HG03025 (cell line): ENCODE measurements at regions not wholly inside any gene's neighbourhood (a gene's known extent, or its start where the extent isn't known, plus 50 kb on each side); places are given as distances from the start of the nearest gene placed in this dataset.

ENCODE experiments used
- ATAC-seq: cut with Tn5 transposase; IDR thresholded peaks from one replicate; pipeline ENCODE4 v1.9.1; 2021; ENCODE audit warnings: mild to moderate bottlenecking, moderate library complexity; ENCODE audit not compliant: unreplicated experiment, low FRiP score

- ATAC-seq, result no peak
Measured at GRCh38 chr16:86895606-86896005, 317.3 kb downstream of the FOXL1 start.

- ATAC-seq, result no peak
Measured at GRCh38 chr16:86896976-86897375, 318.6 kb downstream of the FOXL1 start.

GRCh38 chr16:86897486-86897885 is 319.1 kb downstream of the FOXL1 start:
- no peak for ATAC-seq

DNA sequence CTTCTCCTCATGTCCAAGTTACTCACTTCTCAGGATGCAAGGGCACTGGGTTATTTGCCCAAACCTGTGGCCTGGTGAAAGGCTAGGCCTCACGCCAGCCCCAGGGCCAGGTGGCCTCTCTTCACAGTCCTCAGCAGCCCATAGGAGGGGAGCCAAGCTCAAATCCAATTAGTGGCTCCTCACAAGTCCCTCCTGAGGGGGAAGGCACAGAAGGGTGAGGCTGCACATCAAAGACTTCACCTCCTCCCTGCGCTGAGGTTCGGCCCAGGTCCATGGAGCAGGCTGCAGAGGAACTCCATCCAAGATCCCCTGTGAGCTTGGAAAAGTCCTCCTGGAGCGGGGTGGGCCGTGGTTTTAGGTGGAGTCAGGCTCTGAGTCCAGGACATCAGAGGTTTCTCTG is 320.0 kb downstream of the FOXL1 start:
- ATAC-seq, result no peak

GRCh38 chr16:86899151-86899550 is 320.8 kb downstream of the FOXL1 start:
- no peak for ATAC-seq

DNA sequence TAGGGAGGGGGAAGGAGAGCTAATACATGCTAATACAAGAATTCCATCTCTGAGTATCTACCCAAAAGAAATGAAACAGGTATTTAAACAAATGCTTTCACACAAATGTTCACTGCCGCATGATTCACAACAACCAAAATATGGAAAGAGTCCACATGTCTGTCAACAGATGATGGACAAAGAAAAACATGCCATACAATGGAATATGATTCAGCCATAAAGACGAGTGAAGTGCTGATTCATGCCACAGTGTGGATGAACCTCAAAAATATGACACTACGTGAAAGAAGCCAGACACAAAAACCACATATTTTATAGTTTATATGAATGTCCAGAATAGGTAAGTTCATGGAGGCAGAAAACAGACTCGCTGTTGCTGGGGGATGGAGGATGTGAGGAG is 321.4 kb downstream of the FOXL1 start:
- ATAC-seq, result no peak

- ATAC-seq, result no peak
Measured at GRCh38 chr16:86901483-86901882, 323.1 kb downstream of the FOXL1 start.

DNA sequence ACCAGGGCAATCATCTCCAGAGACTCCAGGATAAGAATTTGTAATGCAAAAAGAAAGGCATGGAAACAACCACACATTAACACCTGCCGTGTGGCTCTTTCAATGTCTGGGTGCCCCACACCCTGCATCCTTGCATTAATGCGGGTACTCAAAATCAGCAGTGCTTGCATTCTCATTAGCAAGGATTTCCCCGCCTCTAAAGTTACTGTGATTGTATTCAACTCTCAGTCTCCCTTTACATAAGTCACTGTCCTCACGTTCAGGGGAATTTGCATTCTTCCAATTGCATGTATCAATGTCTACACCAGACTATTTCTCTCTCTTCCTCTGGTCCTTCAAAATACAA is 324.3 kb downstream of the FOXL1 start:
- no peak for ATAC-seq

GRCh38 chr16:86903068-86903467 is 324.7 kb downstream of the FOXL1 start:
- ATAC-seq, result no peak

- ATAC-seq, result no peak
Measured at GRCh38 chr16:86905302-86905701, 327.0 kb downstream of the FOXL1 start.

GRCh38 chr16:86906623-86907022 is 328.3 kb downstream of the FOXL1 start:
- no peak for ATAC-seq

DNA sequence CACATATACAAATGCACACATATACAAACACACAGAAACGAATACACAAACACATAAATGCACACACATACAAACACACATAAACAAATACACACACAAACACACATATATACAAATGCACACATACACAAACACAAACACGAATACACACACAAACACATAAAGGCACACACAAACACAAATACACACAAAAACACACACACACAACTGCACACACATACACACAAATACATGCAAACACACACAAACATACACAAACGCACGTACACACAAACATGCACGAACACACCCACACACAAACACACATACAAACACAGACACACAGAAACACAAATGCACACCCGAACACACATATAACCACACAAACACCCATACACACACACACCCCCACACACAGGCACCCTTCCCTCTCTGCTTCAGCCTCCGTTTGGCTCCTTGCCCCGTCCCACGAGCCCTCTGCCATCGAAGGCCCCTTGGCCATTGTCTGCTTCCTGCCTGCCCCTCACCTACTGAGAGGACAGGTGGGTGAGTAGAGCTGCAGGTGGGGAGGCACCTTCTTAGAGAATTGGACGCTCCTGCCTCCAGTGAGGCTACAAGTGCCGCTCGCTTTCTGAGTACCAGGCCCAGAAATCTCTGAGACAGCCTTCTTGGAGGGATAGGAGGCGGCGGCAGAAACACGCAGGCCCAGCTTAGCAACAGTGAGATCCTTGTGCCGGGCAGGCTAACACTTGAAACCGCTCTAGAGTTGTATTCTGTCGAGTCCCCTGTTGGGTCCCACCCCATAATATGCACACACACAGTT is 331.2 kb downstream of the FOXL1 start:
- ATAC-seq, result no peak

DNA sequence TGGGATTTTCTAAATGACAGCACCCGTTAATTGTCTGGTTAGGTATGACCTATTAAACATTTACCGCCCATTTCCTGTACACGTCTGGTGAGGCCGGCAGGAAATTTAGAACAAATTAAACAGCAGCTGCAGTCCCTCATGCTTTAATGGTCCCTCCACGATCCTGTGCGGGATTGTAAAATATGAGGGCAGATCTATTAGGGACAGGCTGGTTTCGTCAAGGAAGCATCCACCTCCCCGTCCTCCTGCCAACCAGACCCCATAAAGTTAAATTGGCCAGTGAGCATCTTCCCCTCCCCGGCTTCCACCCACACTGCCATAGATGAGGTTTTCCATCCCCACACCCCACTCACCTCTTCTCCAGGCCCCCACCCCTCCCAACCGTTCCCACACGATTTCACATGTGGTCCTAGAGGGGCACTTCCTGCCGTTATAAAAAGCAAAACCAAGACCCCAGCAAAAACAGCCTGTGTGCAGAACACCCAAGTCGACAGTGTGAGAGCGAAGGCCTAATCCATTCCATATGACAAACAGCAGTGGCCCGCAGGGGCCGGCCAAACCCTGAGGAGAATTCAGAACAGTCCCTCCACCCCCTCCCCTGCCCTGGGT is 331.9 kb downstream of the FOXL1 start:
- ATAC-seq, result no peak

DNA sequence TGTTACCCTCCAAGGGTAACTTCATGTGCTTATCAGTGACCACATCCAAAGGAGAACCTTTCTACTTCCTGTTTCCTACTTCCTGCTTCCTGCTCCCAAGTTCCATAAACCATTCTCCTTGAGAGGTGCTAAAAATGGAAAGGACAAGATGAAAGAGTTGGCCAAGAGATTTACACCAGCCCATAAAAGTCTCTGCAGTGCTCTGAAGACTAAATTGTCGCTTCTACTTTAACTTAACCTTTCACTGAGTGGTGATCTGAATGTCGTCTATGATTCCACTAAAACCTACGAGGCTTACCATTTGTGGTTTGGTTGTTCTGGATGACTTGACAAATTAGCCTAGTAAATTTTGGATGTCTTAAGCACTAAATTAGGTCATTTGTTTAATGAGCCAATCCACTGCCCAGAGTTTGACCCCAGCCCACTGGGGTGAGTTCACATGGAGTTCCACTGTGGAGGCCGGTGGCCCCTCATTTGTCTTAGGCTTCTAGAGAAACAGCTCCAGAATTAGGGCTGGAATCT is 333.1 kb downstream of the FOXL1 start:
- no peak for ATAC-seq

DNA sequence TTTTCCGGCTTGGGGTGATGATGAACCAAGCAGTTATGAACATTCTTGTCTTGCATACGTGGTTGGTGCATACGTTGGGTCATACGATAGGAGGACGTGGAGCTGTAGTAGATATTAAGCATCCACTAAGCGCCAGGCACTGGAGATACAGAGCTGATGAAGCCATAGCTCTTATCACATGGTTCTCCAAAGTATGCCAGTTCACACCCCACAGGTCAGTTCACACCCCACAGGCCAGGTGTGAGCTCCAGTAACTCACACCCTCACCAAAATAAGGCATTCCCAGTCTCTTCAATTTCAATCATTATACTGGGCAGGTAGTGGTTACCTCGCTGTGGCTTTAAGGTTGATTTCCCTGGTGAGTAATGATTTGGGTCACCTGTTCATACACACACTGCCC is 335.5 kb downstream of the FOXL1 start:
- no peak for ATAC-seq

DNA sequence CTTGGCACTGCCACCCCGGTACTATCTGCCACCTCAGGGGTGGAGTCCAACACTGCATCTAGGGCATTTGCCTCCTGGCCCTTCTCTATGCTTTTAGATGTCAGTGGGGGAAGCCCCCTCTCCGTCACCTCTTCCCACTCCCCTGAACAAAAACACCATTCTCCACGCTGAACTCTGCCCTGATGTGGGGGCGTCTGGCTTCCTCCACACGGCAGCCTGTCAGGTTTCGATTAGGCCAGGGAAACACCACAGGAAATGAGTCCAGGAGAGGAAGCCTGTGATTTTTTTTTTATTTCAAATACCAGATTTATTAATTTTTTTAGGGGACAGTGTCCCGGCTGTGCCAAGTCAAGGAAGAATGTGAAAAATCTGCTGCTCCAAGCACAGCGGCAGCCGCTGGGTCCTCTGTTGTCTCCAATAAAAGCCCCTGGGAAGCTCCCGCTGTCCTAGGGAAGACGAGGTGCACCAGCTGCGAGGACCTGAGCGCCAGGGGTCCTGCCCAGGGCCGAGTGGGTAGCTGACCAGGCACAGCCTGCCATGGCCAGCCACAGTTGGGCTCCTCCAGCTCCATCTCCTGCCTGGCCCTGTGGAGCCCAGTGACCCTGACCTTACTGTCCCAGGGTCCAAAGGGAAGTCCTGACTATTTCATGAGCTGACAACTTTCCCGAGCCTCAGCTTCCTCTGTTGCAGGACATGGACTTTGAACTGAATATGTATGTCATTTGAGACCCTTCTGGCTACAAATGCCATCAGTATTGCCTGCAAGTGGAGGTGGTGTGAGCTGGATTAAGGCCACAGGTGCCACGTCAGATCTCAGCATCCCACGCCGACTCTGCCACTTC is 336.7 kb downstream of the FOXL1 start:
- no peak for ATAC-seq

DNA sequence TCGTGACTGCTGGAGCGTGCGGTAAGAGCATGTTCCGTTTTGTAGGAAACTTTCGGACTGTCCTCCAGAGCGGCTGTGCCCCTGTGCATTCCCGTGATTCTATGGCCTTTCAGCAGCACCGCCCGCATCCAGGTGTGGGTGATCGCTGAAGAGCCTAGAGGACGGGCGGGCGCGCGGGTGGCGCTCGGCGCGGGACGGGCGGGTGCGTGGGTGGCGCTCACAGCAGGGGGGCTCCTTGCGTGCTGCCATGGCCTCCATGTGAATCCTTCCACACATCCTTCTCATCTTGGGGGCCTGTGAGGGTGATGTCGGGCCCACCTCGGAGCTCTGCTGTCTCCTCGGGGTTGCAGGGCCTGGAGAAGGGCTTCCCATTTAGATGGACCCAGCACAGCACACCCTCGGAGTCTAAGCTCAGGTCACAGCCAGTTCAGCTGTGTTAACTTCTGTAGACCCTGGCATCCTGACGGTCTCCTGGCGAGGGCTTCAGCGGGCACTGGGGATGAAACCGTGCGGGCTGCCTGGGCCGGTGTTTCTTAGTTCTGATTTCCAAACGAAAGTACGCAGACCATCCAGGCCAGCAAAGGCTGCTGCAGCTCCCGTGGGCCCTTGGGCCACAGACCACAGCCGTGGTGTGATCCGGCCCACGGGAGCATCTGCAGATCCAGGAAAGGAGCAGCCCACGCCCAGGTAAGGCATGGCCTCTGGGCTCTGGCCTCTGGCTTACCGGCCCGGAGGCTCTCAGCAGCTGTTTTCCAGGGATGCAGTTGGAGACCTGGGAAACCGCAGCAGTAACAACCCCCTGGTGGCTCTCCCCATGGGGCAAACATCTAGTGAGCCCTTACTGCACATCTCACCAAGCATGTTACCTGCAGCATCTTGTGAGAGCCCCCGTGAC is 339.4 kb downstream of the FOXL1 start:
- no peak for ATAC-seq

DNA sequence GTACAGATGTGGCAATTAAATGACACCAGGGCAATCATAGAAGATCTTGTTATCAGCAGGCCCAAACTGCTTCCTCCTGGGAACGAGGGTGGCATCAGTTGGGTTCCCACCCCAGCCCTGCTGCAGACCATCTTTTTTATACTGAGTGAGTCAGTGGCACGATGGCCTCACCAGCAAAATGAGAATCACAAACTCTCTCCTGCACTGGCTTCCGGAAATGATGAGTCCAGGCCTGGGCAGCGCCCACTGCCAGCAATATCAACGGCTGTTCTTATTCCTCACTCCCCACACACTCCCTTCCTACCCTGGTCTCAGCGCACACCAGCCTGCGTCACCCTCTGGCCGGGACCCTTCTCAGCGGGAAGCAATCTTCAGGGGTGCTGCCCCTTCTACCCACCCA is 340.3 kb downstream of the FOXL1 start:
- no peak for ATAC-seq

- no peak for ATAC-seq
Measured at GRCh38 chr16:86919078-86919477, 340.7 kb downstream of the FOXL1 start.

- no peak for ATAC-seq
Measured at GRCh38 chr16:86919578-86920305, 341.4 kb downstream of the FOXL1 start.
